HEK293 (cell line): ENCODE measurements at regions not wholly inside any gene's neighbourhood (a gene's known extent, or its start where the extent isn't known, plus 50 kb on each side); places are given as distances from the start of the nearest gene placed in this dataset.

ENCODE experiments used
- EGR2 ChIP-seq: fragments of 450-650 bp; formaldehyde crosslinking; IDR thresholded peaks from 2 replicates; pipeline ENCODE4 v1.5.1; 2016; ENCODE audit warnings: low read depth, missing biosample characterization, missing genetic modification characterization
- ZEB2 ChIP-seq: fragments of 450-650 bp; formaldehyde crosslinking; IDR thresholded peaks from 2 replicates; pipeline ENCODE4 v1.5.1; 2016; ENCODE audit warnings: missing biosample characterization, missing genetic modification characterization
- ZNF133 ChIP-seq: fragments of 450-650 bp; formaldehyde crosslinking; IDR thresholded peaks from 2 replicates; pipeline ENCODE4 v1.5.1; 2016; ENCODE audit warnings: missing biosample characterization, missing genetic modification characterization
- ZNF174 ChIP-seq: fragments of 450-650 bp; formaldehyde crosslinking; IDR thresholded peaks from 2 replicates; pipeline ENCODE4 v1.5.0; 2017; ENCODE audit warnings: missing biosample characterization, mild to moderate bottlenecking, missing genetic modification characterization
- ZNF768 ChIP-seq: fragments of 450-650 bp; formaldehyde crosslinking; IDR thresholded peaks from 2 replicates; pipeline ENCODE4 v1.5.1; 2018; ENCODE audit warnings: missing biosample characterization, mild to moderate bottlenecking, missing genetic modification characterization

- TF ChIP-seq ZNF768 (tag by site-specific recombination): no peak
- no peak for TF ChIP-seq EGR2 (tag by site-specific recombination)
- TF ChIP-seq ZNF174 (tag by site-specific recombination): no peak
- no peak for TF ChIP-seq ZEB2 (tag by site-specific recombination)
- no peak for TF ChIP-seq ZNF133 (tag by site-specific recombination)
Measured at GRCh38 chr5:88646866-88647265, 236.1 kb downstream of the MEF2C start.
